ENCODE measurements at regions not wholly inside any gene's neighbourhood (a gene's known extent, or its start where the extent isn't known, plus 50 kb on each side); places are given as distances from the start of the nearest gene placed in this dataset.

DNA sequence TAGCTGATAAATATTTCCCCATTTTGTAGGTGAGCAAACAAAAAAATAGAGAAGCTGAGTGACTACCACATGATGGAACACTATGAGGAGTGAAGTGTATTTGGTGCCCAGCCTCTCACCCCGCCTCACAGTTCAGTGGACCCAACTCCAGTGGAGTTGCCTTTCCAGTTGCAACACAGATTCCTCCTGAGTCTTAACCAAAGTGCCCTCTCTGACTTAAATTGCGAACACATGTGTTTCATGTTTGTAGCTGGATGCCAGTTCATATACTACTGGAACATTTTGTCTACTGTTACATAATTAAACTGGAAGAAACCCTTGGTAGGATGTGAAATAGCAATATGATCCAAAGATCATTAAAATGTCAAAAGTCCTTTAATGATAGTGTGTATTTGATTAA is 448.9 kb downstream of the COL12A1 start:
- TF ChIP-seq EP300 (IDR thresholded peaks at IDR 0.05; ENCODE audit: low read length): no peak
- no peak for TF ChIP-seq NCOR1 (IDR thresholded peaks at IDR 0.05)
- no peak for TF ChIP-seq ZNF408 (CRISPR knock-in tag; IDR thresholded peaks at IDR 0.05; ENCODE audit: low read depth)
- TF ChIP-seq POLR2AphosphoS5 (IDR thresholded peaks at IDR 0.05; ENCODE audit: control insufficient read depth, insufficient read depth, low read depth, low read length): no peak
- no peak for TF ChIP-seq CEBPG (CRISPR knock-in tag; IDR thresholded peaks at IDR 0.05)
- no peak for TF ChIP-seq CEBPG (tag; conservative IDR thresholded peaks at IDR 0.05 in 1 of 2, IDR thresholded peaks at IDR 0.05 in 1 of 2)
- no peak for TF ChIP-seq BACH1 (tag; IDR thresholded peaks at IDR 0.05)
- no peak for TF ChIP-seq ERF (CRISPR knock-in tag; IDR thresholded peaks at IDR 0.05)
- no peak for TF ChIP-seq PHF8 (IDR thresholded peaks at IDR 0.05; ENCODE audit: borderline replicate concordance, low read length)
- TF ChIP-seq CBX1 (IDR thresholded peaks at IDR 0.05; ENCODE audit: low read depth): no peak
- no peak for TF ChIP-seq CTBP1 (IDR thresholded peaks at IDR 0.05; ENCODE audit: borderline replicate concordance)
- TF ChIP-seq, protein P1, sequence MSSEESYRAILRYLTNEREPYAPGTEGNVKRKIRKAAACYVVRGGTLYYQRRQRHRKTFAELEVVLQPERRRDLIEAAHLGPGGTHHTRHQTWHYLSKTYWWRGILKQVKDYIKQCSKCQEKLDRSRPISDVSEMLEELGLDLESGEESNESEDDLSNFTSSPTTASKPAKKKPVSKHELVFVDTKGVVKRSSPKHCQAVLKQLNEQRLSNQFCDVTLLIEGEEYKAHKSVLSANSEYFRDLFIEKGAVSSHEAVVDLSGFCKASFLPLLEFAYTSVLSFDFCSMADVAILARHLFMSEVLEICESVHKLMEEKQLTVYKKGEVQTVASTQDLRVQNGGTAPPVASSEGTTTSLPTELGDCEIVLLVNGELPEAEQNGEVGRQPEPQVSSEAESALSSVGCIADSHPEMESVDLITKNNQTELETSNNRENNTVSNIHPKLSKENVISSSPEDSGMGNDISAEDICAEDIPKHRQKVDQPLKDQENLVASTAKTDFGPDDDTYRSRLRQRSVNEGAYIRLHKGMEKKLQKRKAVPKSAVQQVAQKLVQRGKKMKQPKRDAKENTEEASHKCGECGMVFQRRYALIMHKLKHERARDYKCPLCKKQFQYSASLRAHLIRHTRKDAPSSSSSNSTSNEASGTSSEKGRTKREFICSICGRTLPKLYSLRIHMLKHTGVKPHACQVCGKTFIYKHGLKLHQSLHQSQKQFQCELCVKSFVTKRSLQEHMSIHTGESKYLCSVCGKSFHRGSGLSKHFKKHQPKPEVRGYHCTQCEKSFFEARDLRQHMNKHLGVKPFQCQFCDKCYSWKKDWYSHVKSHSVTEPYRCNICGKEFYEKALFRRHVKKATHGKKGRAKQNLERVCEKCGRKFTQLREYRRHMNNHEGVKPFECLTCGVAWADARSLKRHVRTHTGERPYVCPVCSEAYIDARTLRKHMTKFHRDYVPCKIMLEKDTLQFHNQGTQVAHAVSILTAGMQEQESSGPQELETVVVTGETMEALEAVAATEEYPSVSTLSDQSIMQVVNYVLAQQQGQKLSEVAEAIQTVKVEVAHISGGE (CRISPR knock-in tag; IDR thresholded peaks at IDR 0.05): no peak
- TF ChIP-seq TRIM28 (IDR thresholded peaks at IDR 0.05): no peak
- TF ChIP-seq, protein P2, sequence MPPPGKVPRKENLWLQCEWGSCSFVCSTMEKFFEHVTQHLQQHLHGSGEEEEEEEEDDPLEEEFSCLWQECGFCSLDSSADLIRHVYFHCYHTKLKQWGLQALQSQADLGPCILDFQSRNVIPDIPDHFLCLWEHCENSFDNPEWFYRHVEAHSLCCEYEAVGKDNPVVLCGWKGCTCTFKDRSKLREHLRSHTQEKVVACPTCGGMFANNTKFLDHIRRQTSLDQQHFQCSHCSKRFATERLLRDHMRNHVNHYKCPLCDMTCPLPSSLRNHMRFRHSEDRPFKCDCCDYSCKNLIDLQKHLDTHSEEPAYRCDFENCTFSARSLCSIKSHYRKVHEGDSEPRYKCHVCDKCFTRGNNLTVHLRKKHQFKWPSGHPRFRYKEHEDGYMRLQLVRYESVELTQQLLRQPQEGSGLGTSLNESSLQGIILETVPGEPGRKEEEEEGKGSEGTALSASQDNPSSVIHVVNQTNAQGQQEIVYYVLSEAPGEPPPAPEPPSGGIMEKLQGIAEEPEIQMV (tag; conservative IDR thresholded peaks at IDR 0.05; ENCODE audit: low read depth): no peak
- no peak for TF ChIP-seq MAFK (IDR thresholded peaks at IDR 0.05; ENCODE audit: low read length)

Data from K562 (cell line).